ENCODE measurements at regions not wholly inside any gene's neighbourhood (a gene's known extent, or its start where the extent isn't known, plus 50 kb on each side); places are given as distances from the start of the nearest gene placed in this dataset.
"Not testable (repeated sequence)": the region's sequence is repeated elsewhere in the genome, so short reads cannot be mapped to it uniquely, and the experiment has no call there.

- no peak for DNase-seq (ENCODE audit: low spot score)
Measured at GRCh38 chr15:96053031-96053780, 277.3 kb upstream of the NR2F2 start.

GRCh38 chr15:96053781-96054428 lies 276.6 kb upstream of the NR2F2 start:
- DNase-seq (ENCODE audit: low spot score), result no peak

- DNase-seq (ENCODE audit: low spot score), result no peak
Measured at GRCh38 chr15:96054621-96055020, 275.9 kb upstream of the NR2F2 start.

- DNase-seq (ENCODE audit: low spot score), result no peak
Measured at GRCh38 chr15:96058103-96058851, 272.2 kb upstream of the NR2F2 start.

GRCh38 chr15:96058852-96059103 lies 271.7 kb upstream of the NR2F2 start:
- DNase-seq (ENCODE audit: low spot score), result not testable (repeated sequence)

- not testable (repeated sequence) for DNase-seq (ENCODE audit: low spot score)
Measured at GRCh38 chr15:96060591-96060990, 269.9 kb upstream of the NR2F2 start.

- DNase-seq (ENCODE audit: low spot score), result no peak
Measured at GRCh38 chr15:96064351-96064756, 266.1 kb upstream of the NR2F2 start.

- DNase-seq (ENCODE audit: low spot score), result no peak
Measured at GRCh38 chr15:96066126-96066525, 264.4 kb upstream of the NR2F2 start.

- DNase-seq (ENCODE audit: low spot score), result no peak
Measured at GRCh38 chr15:96066852-96067495, 263.5 kb upstream of the NR2F2 start.

- no peak for DNase-seq (ENCODE audit: low spot score)
Measured at GRCh38 chr15:96067677-96068076, 262.8 kb upstream of the NR2F2 start.

GRCh38 chr15:96068897-96069296 lies 261.6 kb upstream of the NR2F2 start:
- no peak for DNase-seq (ENCODE audit: low spot score)

GRCh38 chr15:96070636-96071035 lies 259.9 kb upstream of the NR2F2 start:
- DNase-seq (ENCODE audit: low spot score), result no peak

- no peak for DNase-seq (ENCODE audit: low spot score)
Measured at GRCh38 chr15:96072821-96073220, 257.7 kb upstream of the NR2F2 start.

GRCh38 chr15:96073908-96074307 lies 256.6 kb upstream of the NR2F2 start:
- no peak for DNase-seq (ENCODE audit: low spot score)

GRCh38 chr15:96075895-96076294 lies 254.6 kb upstream of the NR2F2 start:
- DNase-seq (ENCODE audit: low spot score), result no peak

GRCh38 chr15:96076350-96076749 lies 254.2 kb upstream of the NR2F2 start:
- DNase-seq (ENCODE audit: low spot score), result no peak

- DNase-seq (ENCODE audit: low spot score), result no peak
Measured at GRCh38 chr15:96079041-96079440, 251.5 kb upstream of the NR2F2 start.

- no peak for DNase-seq (ENCODE audit: low spot score)
Measured at GRCh38 chr15:96079882-96080281, 250.6 kb upstream of the NR2F2 start.

GRCh38 chr15:96086164-96086563 lies 244.3 kb upstream of the NR2F2 start:
- DNase-seq (ENCODE audit: low spot score), result no peak

- DNase-seq (ENCODE audit: low spot score), result no peak
Measured at GRCh38 chr15:96087180-96087884, 243.2 kb upstream of the NR2F2 start.

- no peak for DNase-seq (ENCODE audit: low spot score)
Measured at GRCh38 chr15:96088650-96089049, 241.8 kb upstream of the NR2F2 start.
